ENCODE measurements at regions not wholly inside any gene's neighbourhood (a gene's known extent, or its start where the extent isn't known, plus 50 kb on each side); places are given as distances from the start of the nearest gene placed in this dataset.

DNA sequence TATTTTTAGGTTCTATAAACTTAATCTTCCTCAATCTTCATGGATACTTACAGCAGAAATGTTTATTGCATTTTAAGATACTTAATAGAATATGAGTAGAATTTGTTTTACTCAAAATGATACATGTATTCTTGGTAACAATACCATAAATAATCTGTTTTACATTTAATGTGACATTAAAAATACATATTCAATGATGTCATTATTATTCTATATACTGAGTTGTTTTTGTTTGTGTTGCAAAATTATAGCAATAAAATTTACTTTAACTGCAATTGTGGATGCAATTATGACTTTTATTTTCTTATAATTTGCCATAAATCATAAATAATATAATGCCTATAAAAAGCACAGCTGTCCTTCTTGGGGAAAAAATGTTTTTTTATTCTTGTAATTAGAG lies 275.9 kb upstream of the CCNG1 start:
- Histone ChIP-seq H3K4me3 (ENCODE audit: control extremely low read depth in 1 of 5, extremely low read depth in 1 of 5, insufficient read depth in 1 of 5, low read depth in 2 of 5, low read length in 4 of 5) (no peak overlapping the region), H3K4me1 (ENCODE audit: control insufficient read depth in 2 of 2, insufficient read depth in 2 of 2, low read length in 2 of 2) (no peaks in the 10 kb centered on the region), H3K36me3 (replicated peaks in 1 of 2; ENCODE audit: control extremely low read depth in 1 of 2, control insufficient read depth in 1 of 2, extremely low read depth in 1 of 2, insufficient read depth in 2 of 2, low read length in 1 of 2) (no peaks in the 10 kb centered on the region), H3K79me2 (ENCODE audit: control insufficient read depth, insufficient read depth, low read length) (no peaks in the 10 kb centered on the region), H3K27ac (ENCODE audit: low read length in 2 of 2) (no peak overlapping the region), H4K20me1 (ENCODE audit: control insufficient read depth, insufficient read depth, low read length, poor library complexity, severe bottlenecking) (no peaks in the 10 kb centered on the region), H3K9ac (ENCODE audit: low read length) (no peak overlapping the region), H3K27me3 (replicated peaks in 1 of 4; ENCODE audit: control extremely low read depth in 1 of 4, control insufficient read depth in 3 of 4, insufficient read depth in 4 of 4, low read length in 3 of 4) (no peaks in the 10 kb centered on the region), H3K9me3 (ENCODE audit: control extremely low read depth in 1 of 3, control insufficient read depth in 2 of 3, insufficient read depth in 1 of 3, low read length in 2 of 3) (peaks cover 0 to 3% (median 0%) of the 10 kb centered on the region in 3 donors), H3K4me2 (replicated peaks; ENCODE audit: low read depth, low read length, poor library complexity, severe bottlenecking) (no peak overlapping the region), H2AFZ (ENCODE audit: insufficient read depth, low read depth, low read length, poor library complexity, severe bottlenecking) (no peak overlapping the region)
- DNase-seq (no peak), ATAC-seq (ENCODE audit: low read depth) (no peak)
- Mint-ChIP-seq H3K9me3 (ENCODE audit: insufficient read depth) (peaks cover 2% of the 10 kb centered on the region), H3K4me1 (no peaks in the 10 kb centered on the region), H3K27ac (no peak overlapping the region), H3K4me3 (no peak overlapping the region), H3K27me3 (no peaks in the 10 kb centered on the region)
- ChIA-PET POLR2A (no interaction called here), CTCF (no interaction called here)
- no peak for TF ChIP-seq EZH2 (IDR thresholded peaks at IDR 0.05; ENCODE audit: borderline replicate concordance, insufficient read depth, low read depth, low read length, poor library complexity, severe bottlenecking)
- TF ChIP-seq, protein P1, sequence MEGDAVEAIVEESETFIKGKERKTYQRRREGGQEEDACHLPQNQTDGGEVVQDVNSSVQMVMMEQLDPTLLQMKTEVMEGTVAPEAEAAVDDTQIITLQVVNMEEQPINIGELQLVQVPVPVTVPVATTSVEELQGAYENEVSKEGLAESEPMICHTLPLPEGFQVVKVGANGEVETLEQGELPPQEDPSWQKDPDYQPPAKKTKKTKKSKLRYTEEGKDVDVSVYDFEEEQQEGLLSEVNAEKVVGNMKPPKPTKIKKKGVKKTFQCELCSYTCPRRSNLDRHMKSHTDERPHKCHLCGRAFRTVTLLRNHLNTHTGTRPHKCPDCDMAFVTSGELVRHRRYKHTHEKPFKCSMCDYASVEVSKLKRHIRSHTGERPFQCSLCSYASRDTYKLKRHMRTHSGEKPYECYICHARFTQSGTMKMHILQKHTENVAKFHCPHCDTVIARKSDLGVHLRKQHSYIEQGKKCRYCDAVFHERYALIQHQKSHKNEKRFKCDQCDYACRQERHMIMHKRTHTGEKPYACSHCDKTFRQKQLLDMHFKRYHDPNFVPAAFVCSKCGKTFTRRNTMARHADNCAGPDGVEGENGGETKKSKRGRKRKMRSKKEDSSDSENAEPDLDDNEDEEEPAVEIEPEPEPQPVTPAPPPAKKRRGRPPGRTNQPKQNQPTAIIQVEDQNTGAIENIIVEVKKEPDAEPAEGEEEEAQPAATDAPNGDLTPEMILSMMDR (IDR thresholded peaks at IDR 0.05) = no peak
- intact Hi-C loops (cut with micrococcal nuclease) = no loop called here

DNA sequence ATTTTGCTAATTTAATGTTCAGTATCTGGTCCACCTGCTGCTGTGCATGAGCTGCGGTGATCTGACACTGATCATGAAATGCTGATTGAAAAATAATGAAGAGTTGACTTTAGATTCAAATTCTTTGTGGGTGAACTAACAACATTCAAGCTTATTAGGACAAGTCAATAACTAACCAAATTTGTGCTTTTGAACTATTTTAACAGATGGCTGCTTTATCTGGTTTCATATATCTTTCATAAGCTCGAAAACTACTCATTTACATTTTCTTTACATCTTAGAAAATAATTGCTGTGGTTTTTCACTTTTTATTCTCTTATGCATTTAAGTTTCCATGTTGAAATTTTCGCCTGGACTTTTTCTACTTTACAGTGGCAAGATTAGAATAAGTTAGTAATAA lies 274.8 kb upstream of the CCNG1 start:
- intact Hi-C loops (cut with micrococcal nuclease) = no loop called here

More for the DNA sequence above, 274.8 kb upstream of the CCNG1 start:
- Histone ChIP-seq H3K27me3 (replicated peaks in 1 of 4; ENCODE audit: control extremely low read depth in 1 of 4, control insufficient read depth in 3 of 4, insufficient read depth in 4 of 4, low read length in 3 of 4) (no peaks in the 10 kb centered on the region), H3K4me1 (ENCODE audit: control insufficient read depth in 2 of 2, insufficient read depth in 2 of 2, low read length in 2 of 2) (no peaks in the 10 kb centered on the region), H3K27ac (ENCODE audit: low read length in 2 of 2) (no peak overlapping the region), H4K20me1 (ENCODE audit: control insufficient read depth, insufficient read depth, low read length, poor library complexity, severe bottlenecking) (no peaks in the 10 kb centered on the region), H3K9me3 (ENCODE audit: control extremely low read depth in 1 of 3, control insufficient read depth in 2 of 3, insufficient read depth in 1 of 3, low read length in 2 of 3) (peaks cover 0 to 3% (median 0%) of the 10 kb centered on the region in 3 donors), H3K9ac (ENCODE audit: low read length) (no peak overlapping the region), H3K36me3 (replicated peaks in 1 of 2; ENCODE audit: control extremely low read depth in 1 of 2, control insufficient read depth in 1 of 2, extremely low read depth in 1 of 2, insufficient read depth in 2 of 2, low read length in 1 of 2) (no peaks in the 10 kb centered on the region), H3K79me2 (ENCODE audit: control insufficient read depth, insufficient read depth, low read length) (no peaks in the 10 kb centered on the region), H3K4me3 (ENCODE audit: control extremely low read depth in 1 of 5, extremely low read depth in 1 of 5, insufficient read depth in 1 of 5, low read depth in 2 of 5, low read length in 4 of 5) (no peak overlapping the region), H2AFZ (ENCODE audit: insufficient read depth, low read depth, low read length, poor library complexity, severe bottlenecking) (no peak overlapping the region), H3K4me2 (replicated peaks; ENCODE audit: low read depth, low read length, poor library complexity, severe bottlenecking) (no peak overlapping the region)
- ChIA-PET POLR2A (no interaction called here), CTCF (no interaction called here)
- H3K9me3 Mint-ChIP-seq (ENCODE audit: insufficient read depth) = peaks cover 2% of the 10 kb centered on the region
- DNase-seq = no peak
- no peaks in the 10 kb centered on the region for H3K4me1 Mint-ChIP-seq
- no peak overlapping the region for H3K27ac Mint-ChIP-seq
- no peak for ATAC-seq (ENCODE audit: low read depth)
- H3K27me3 Mint-ChIP-seq = no peaks in the 10 kb centered on the region
- no peak for TF ChIP-seq EZH2 (IDR thresholded peaks at IDR 0.05; ENCODE audit: borderline replicate concordance, insufficient read depth, low read depth, low read length, poor library complexity, severe bottlenecking)
- TF ChIP-seq, protein P1 (IDR thresholded peaks at IDR 0.05) = no peak
- H3K4me3 Mint-ChIP-seq = no peak overlapping the region
- no CpG with 5 or more reads among the region's 3 CpGs for WGBS (ENCODE audit: insufficient coverage)

All from B cell (primary cell).